ENCODE measurements at regions not wholly inside any gene's neighbourhood (a gene's known extent, or its start where the extent isn't known, plus 50 kb on each side); places are given as distances from the start of the nearest gene placed in this dataset.
"Not testable (repeated sequence)": the region's sequence is repeated elsewhere in the genome, so short reads cannot be mapped to it uniquely, and the experiment has no call there.

DNA sequence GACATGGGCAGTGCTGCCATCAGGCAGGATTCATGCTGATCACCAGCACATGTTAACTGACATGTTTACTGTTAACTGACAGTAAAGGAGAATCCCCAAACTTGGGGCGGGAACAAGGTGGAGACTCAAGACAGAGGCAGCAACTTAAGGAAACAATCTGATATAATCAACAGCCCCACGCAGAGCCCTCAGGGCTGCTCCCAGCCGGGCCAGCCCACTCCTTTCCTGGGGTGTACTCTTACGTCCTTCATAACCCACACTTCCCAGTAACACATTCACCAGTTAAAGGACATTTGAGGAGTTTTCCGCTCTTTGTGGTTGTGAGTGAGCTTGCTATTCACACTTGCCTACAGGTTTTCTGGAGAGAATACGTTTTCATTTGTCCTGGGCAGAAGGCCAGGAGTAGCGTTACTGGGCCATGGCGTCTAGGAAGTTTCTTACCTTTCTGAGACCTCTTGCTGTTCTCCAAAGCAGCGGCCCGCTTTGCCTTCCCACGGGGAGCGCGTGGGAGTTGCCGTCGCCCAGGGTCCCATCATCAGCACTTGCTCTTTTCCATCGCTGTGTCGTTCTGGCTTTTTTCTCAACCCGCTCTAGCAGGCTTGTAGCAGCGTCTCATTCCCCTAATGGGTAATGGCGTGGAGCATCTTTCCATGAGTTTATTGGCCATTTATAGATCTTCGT, 56.4 kb downstream of the FOXF2 start:
- H3K4me1 ChIP-seq: no peaks in the 10 kb centered on the region
- peaks cover 0 to under 1% (median 0%) of the 10 kb centered on the region in 4 donors for H3K9me3 ChIP-seq
- no peak overlapping the region for H3K27ac ChIP-seq
- 75 to 81% methylated on average over 21 of the region's 21 CpGs for WGBS, 2 donors
- intact Hi-C loops (cut with DNase I): no loop called here
- no peak overlapping the region for H3K4me3 ChIP-seq
- peaks cover 0 to 11% (median 0%) of the 10 kb centered on the region in 3 donors for H3K27me3 ChIP-seq
- no peaks in the 10 kb centered on the region for H3K36me3 ChIP-seq
- TF ChIP-seq, protein P1, sequence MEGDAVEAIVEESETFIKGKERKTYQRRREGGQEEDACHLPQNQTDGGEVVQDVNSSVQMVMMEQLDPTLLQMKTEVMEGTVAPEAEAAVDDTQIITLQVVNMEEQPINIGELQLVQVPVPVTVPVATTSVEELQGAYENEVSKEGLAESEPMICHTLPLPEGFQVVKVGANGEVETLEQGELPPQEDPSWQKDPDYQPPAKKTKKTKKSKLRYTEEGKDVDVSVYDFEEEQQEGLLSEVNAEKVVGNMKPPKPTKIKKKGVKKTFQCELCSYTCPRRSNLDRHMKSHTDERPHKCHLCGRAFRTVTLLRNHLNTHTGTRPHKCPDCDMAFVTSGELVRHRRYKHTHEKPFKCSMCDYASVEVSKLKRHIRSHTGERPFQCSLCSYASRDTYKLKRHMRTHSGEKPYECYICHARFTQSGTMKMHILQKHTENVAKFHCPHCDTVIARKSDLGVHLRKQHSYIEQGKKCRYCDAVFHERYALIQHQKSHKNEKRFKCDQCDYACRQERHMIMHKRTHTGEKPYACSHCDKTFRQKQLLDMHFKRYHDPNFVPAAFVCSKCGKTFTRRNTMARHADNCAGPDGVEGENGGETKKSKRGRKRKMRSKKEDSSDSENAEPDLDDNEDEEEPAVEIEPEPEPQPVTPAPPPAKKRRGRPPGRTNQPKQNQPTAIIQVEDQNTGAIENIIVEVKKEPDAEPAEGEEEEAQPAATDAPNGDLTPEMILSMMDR (IDR thresholded peaks at IDR 0.05): no peak
- TF ChIP-seq EP300 (IDR thresholded peaks at IDR 0.05) (no peak), POLR2A (IDR thresholded peaks at IDR 0.05) (no peak), POLR2AphosphoS5 (IDR thresholded peaks at IDR 0.05) (no peak)
- DNase-seq: no peak

DNA sequence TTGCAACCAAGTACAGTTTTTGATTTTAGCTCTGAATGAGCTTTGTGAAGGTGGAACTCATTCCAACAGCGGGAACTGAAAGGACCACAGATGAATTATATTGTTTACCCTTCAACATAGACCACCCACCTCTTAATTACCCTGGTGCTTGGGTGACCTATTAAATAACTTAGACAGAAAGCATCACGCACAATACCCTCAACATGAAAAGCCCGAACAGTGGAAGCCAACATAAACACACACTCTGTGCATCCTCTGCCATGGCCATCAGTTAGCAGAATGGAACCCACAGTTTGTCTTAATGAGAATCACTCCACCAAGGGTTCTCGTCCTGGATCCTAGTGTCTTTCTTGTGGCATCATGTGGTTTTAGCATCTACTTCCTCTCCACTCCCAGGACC, 60.5 kb downstream of the FOXF2 start:
- TF ChIP-seq, protein P1 (IDR thresholded peaks at IDR 0.05): no peak
- TF ChIP-seq POLR2A (IDR thresholded peaks at IDR 0.05) (no peak), EP300 (IDR thresholded peaks at IDR 0.05) (no peak), POLR2AphosphoS5 (IDR thresholded peaks at IDR 0.05) (no peak)
- no peaks in the 10 kb centered on the region for H3K4me1 ChIP-seq
- no peak overlapping the region for H3K27ac ChIP-seq
- H3K36me3 ChIP-seq: no peaks in the 10 kb centered on the region
- no peak overlapping the region for H3K4me3 ChIP-seq
- WGBS, 2 donors: 74 to 80% methylated on average over 4 of the region's 4 CpGs
- H3K27me3 ChIP-seq: peaks cover 0 to 14% (median 0%) of the 10 kb centered on the region in 3 donors
- peaks cover 0 to 11% (median 2%) of the 10 kb centered on the region in 4 donors for H3K9me3 ChIP-seq
- intact Hi-C loops (cut with DNase I): no loop called here
- no peak for DNase-seq

DNA sequence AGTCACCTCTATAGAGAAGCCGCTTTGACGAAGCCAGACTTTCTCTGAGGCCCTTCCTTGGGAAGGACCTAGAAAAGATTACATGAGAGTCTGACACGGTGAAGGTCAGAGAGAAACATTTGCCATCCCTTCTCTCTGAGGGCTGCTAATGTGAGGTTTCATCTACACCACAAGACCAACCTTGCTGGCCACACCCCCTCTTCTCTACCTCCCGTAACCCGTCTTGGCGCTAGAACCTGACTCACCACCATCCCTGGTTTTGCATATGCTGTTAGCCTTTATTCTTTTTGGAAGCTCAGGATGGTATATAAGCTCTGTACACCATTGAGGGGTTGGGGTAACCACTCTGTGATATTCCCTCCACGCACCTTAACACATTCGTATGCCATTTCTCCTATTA, 63.6 kb downstream of the FOXF2 start:
- TF ChIP-seq EP300 (IDR thresholded peaks at IDR 0.05) (no peak), POLR2AphosphoS5 (IDR thresholded peaks at IDR 0.05) (no peak), POLR2A (IDR thresholded peaks at IDR 0.05) (no peak)
- TF ChIP-seq, protein P1 (IDR thresholded peaks at IDR 0.05): no peak
- Histone ChIP-seq H3K36me3 (no peaks in the 10 kb centered on the region), H3K4me3 (no peak overlapping the region), H3K27ac (no peak overlapping the region), H3K9me3 (peaks cover 0 to 11% (median 2%) of the 10 kb centered on the region in 4 donors), H3K27me3 (peaks cover 0 to 13% (median 0%) of the 10 kb centered on the region in 3 donors), H3K4me1 (no peaks in the 10 kb centered on the region)
- no peak for DNase-seq
- intact Hi-C loops (cut with DNase I): no loop called here
- WGBS, 2 donors: 92 to 95% methylated on average over 8 of the region's 8 CpGs

DNA sequence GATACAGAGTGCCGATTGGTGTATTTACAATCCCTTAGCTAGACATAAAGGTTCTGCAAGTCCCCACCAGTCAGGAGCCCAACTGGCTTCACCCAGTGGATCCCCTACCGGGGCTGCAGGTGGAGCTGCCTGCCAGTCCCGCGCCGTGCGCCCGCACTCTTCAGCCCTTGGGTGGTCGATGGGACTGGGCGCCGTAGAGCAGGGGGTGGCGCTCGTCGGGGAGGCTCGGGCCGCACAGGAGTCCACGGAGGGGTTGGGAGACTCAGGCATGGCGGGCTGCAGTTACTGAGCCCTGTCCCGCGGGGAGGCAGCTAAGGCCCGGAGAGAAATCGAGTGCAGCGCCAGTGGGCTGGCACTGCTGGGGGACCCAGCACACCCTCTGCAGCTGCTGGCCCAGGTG, 67.4 kb downstream of the FOXF2 start:
- H3K9me3 ChIP-seq; DNase-seq; H3K4me3 ChIP-seq; intact Hi-C loops (cut with DNase I); H3K27ac ChIP-seq; H3K36me3 ChIP-seq; H3K4me1 ChIP-seq; H3K27me3 ChIP-seq: not testable (repeated sequence)
- 96 to 98% methylated on average over 22 of the region's 22 CpGs for WGBS, 2 donors

DNA sequence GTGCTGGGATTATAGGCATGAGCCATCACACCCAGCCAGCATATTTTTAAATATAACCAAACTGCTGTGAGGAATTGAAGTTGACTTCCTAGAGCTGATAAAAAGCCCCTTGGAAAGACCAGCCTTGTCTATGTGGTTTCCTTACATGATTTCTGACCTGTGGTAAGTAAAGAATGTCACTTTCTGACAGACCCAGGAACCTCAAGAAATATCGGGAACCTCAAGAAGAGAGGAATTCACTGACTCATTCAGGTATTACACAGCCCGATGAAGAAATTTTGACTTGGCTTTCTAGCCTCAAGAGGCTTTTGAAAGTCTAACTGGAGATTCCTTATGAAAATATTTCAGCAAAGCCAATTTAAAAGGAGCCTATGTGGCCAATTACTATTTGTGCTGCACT, 71.8 kb downstream of the FOXF2 start:
- Histone ChIP-seq H3K4me1 (no peaks in the 10 kb centered on the region), H3K4me3 (no peak overlapping the region), H3K27ac (no peak overlapping the region), H3K36me3 (no peaks in the 10 kb centered on the region), H3K27me3 (no peaks in the 10 kb centered on the region), H3K9me3 (no peaks in the 10 kb centered on the region)
- DNase-seq: no peak
- intact Hi-C loops (cut with DNase I): no loop called here
- WGBS, 2 donors: 78 to 91% methylated on average over 2 of the region's 2 CpGs
- TF ChIP-seq POLR2AphosphoS5 (IDR thresholded peaks at IDR 0.05): no peak

DNA sequence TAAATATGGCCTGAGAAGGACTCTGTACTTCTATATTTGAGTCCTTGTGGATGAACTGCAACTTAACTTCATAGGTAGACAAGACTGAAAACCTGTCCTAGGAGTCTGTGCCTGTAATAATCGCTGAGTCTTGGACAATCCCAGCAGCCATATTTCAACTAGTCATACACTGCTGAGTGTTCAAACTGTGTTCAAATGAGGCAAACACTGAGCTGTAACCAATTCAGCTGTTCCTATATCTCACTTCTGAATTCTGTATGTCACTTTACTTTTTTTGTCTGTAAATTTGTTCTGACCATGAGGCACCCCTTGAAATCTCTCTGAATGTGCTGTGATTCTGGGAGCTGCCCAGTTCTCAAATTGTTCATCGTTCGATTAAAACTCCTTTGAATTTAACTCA, 72.4 kb downstream of the FOXF2 start:
- 96% methylated on average over 3 of the region's 3 CpGs for WGBS, 2 donors

More for the DNA sequence above, 72.4 kb downstream of the FOXF2 start:
- Histone ChIP-seq H3K27me3 (no peaks in the 10 kb centered on the region), H3K4me1 (no peaks in the 10 kb centered on the region), H3K9me3 (no peaks in the 10 kb centered on the region), H3K27ac (no peak overlapping the region), H3K4me3 (no peak overlapping the region), H3K36me3 (no peaks in the 10 kb centered on the region)
- no peak for DNase-seq
- intact Hi-C loops (cut with DNase I): no loop called here
- TF ChIP-seq POLR2A (IDR thresholded peaks at IDR 0.05): no peak
- TF ChIP-seq, protein P1 (IDR thresholded peaks at IDR 0.05): no peak
- TF ChIP-seq POLR2AphosphoS5 (IDR thresholded peaks at IDR 0.05): no peak
- TF ChIP-seq EP300 (IDR thresholded peaks at IDR 0.05): no peak
